K562 (cell line): ENCODE measurements at regions not wholly inside any gene's neighbourhood (a gene's known extent, or its start where the extent isn't known, plus 50 kb on each side); places are given as distances from the start of the nearest gene placed in this dataset.
A peak's percentile ranks its signal among the peaks of the same experiment; 100 is the strongest.

Experiments
- CBFB ChIP-seq: sonication (generic); formaldehyde crosslinking; IDR thresholded peaks from 2 replicates; pipeline ENCODE4 v1.4.0; 2020; ENCODE audit warnings: mild to moderate bottlenecking, missing genetic modification reagents
- CEBPG ChIP-seq, 3 experiments: fragments of 200-800 bp in 1 of 3; sonication (Bioruptor generic) in 1 of 3; sonication (generic) in 1 of 3; formaldehyde crosslinking in 1 of 3; IDR thresholded peaks in 2 of 3; conservative IDR thresholded peaks in 1 of 3; 2 replicates each; pipeline versions ENCODE4 v1.6.1 to v1.8.0; 2016 to 2022; ENCODE audit warnings: missing compliant biosample characterization in 2 of 3, missing genetic modification characterization in 2 of 3, mild to moderate bottlenecking in 1 of 3, missing genetic modification reagents in 1 of 3
- CSDE1 ChIP-seq, 2 experiments: fragments of 450-650 bp; IDR thresholded peaks; 2 replicates each; pipeline ENCODE4 v1.6.1; 2016; ENCODE audit warnings: mild to moderate bottlenecking in 1 of 2
- DDX20 ChIP-seq: fragments of 450-650 bp; IDR thresholded peaks from 2 replicates; pipeline ENCODE4 v1.6.1; 2016; ENCODE audit warnings: missing genetic modification characterization, low read depth, mild to moderate bottlenecking, missing compliant biosample characterization, moderate library complexity
- EHMT2 ChIP-seq: fragments of 450-650 bp; IDR thresholded peaks from 2 replicates; pipeline ENCODE4 v1.6.1; 2018; ENCODE audit warnings: antibody characterized with exemption
- FOXP1 ChIP-seq: sonication (generic); formaldehyde crosslinking; IDR thresholded peaks from 2 replicates; pipeline ENCODE4 v1.8.0; 2022; ENCODE audit warnings: mild to moderate bottlenecking, missing genetic modification reagents
- KAT8 ChIP-seq: fragments of 450-650 bp; IDR thresholded peaks from 2 replicates; pipeline ENCODE4 v1.6.1; 2016; ENCODE audit warnings: low read depth, mild to moderate bottlenecking
- RNF2 ChIP-seq: sonication (generic); IDR thresholded peaks from 2 replicates; pipeline ENCODE4 v1.6.1; 2016
- SRSF1 ChIP-seq: fragments of 200-400 bp; formaldehyde crosslinking; IDR thresholded peaks from 2 replicates; pipeline ENCODE4 v1.6.1; 2017; ENCODE audit warnings: mild to moderate bottlenecking, low read depth, low read length, moderate library complexity
- TAF9B ChIP-seq: fragments of 450-650 bp; IDR thresholded peaks from 2 replicates; pipeline ENCODE4 v1.6.1; 2018; ENCODE audit warnings: mild to moderate bottlenecking; ENCODE audit not compliant: partially characterized antibody
- TBP ChIP-seq: optimal IDR thresholded peaks from 2 replicates; pipeline ENCODE3; 2011; ENCODE audit warnings: low read depth, low read length, improper control_type of control experiment
- ZHX1 ChIP-seq: fragments of 150-350 bp; conservative IDR thresholded peaks from 2 replicates; pipeline ENCODE4 v1.6.1; 2014; ENCODE audit warnings: low read length
- TF ChIP-seq, protein P1 (sequence below): sonication (generic); formaldehyde crosslinking; IDR thresholded peaks from 2 replicates; pipeline ENCODE4 v1.8.1; 2023; ENCODE audit warnings: mild to moderate bottlenecking, missing genetic modification reagents, moderate library complexity
- TF ChIP-seq, protein P2 (sequence below): fragments of 250-450 bp; sonication (Bioruptor Pico); IDR thresholded peaks from 2 replicates; pipeline ENCODE4 v1.4.0; 2020; ENCODE audit warnings: mild to moderate bottlenecking, moderate library complexity, borderline replicate concordance
- TF ChIP-seq, protein P3 (sequence below): sonication (generic); formaldehyde crosslinking; IDR thresholded peaks from 2 replicates; pipeline ENCODE4 v1.8.0; 2022; ENCODE audit warnings: mild to moderate bottlenecking, missing genetic modification reagents

GRCh38 chr1:116825720-116826438 lies 71.6 kb downstream of the CD2 start (continued):
- TF ChIP-seq ZHX1, result no peak
- TF ChIP-seq, protein P1, sequence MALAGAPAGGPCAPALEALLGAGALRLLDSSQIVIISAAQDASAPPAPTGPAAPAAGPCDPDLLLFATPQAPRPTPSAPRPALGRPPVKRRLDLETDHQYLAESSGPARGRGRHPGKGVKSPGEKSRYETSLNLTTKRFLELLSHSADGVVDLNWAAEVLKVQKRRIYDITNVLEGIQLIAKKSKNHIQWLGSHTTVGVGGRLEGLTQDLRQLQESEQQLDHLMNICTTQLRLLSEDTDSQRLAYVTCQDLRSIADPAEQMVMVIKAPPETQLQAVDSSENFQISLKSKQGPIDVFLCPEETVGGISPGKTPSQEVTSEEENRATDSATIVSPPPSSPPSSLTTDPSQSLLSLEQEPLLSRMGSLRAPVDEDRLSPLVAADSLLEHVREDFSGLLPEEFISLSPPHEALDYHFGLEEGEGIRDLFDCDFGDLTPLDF, result no peak
- TF ChIP-seq, protein P2, sequence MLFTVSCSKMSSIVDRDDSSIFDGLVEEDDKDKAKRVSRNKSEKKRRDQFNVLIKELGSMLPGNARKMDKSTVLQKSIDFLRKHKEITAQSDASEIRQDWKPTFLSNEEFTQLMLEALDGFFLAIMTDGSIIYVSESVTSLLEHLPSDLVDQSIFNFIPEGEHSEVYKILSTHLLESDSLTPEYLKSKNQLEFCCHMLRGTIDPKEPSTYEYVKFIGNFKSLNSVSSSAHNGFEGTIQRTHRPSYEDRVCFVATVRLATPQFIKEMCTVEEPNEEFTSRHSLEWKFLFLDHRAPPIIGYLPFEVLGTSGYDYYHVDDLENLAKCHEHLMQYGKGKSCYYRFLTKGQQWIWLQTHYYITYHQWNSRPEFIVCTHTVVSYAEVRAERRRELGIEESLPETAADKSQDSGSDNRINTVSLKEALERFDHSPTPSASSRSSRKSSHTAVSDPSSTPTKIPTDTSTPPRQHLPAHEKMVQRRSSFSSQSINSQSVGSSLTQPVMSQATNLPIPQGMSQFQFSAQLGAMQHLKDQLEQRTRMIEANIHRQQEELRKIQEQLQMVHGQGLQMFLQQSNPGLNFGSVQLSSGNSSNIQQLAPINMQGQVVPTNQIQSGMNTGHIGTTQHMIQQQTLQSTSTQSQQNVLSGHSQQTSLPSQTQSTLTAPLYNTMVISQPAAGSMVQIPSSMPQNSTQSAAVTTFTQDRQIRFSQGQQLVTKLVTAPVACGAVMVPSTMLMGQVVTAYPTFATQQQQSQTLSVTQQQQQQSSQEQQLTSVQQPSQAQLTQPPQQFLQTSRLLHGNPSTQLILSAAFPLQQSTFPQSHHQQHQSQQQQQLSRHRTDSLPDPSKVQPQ, result no peak
- TF ChIP-seq, protein P3, sequence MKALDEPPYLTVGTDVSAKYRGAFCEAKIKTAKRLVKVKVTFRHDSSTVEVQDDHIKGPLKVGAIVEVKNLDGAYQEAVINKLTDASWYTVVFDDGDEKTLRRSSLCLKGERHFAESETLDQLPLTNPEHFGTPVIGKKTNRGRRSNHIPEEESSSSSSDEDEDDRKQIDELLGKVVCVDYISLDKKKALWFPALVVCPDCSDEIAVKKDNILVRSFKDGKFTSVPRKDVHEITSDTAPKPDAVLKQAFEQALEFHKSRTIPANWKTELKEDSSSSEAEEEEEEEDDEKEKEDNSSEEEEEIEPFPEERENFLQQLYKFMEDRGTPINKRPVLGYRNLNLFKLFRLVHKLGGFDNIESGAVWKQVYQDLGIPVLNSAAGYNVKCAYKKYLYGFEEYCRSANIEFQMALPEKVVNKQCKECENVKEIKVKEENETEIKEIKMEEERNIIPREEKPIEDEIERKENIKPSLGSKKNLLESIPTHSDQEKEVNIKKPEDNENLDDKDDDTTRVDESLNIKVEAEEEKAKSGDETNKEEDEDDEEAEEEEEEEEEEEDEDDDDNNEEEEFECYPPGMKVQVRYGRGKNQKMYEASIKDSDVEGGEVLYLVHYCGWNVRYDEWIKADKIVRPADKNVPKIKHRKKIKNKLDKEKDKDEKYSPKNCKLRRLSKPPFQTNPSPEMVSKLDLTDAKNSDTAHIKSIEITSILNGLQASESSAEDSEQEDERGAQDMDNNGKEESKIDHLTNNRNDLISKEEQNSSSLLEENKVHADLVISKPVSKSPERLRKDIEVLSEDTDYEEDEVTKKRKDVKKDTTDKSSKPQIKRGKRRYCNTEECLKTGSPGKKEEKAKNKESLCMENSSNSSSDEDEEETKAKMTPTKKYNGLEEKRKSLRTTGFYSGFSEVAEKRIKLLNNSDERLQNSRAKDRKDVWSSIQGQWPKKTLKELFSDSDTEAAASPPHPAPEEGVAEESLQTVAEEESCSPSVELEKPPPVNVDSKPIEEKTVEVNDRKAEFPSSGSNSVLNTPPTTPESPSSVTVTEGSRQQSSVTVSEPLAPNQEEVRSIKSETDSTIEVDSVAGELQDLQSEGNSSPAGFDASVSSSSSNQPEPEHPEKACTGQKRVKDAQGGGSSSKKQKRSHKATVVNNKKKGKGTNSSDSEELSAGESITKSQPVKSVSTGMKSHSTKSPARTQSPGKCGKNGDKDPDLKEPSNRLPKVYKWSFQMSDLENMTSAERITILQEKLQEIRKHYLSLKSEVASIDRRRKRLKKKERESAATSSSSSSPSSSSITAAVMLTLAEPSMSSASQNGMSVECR (CRISPR knock-in tag), result peak; percentile 40; the same call in 1 of the 2 replicates
- peak; percentile 25; the same call in 1 of the 2 replicates for TF ChIP-seq CBFB (CRISPR knock-in tag)
- TF ChIP-seq SRSF1, result no peak
- no peak for TF ChIP-seq TBP
- 0 out of 2 replicates have a peak, but pooled peaks have one; percentile 73 for TF ChIP-seq RNF2
- no peak for TF ChIP-seq CSDE1 (IDR thresholded peaks at IDR 0.05)
- peak; percentile 28 for TF ChIP-seq EHMT2
- 0 out of 2 replicates have a peak, but pooled peaks have one; percentile 10 for TF ChIP-seq CEBPG (CRISPR knock-in tag; IDR thresholded peaks at IDR 0.05)
- no peak for TF ChIP-seq CEBPG (tag; conservative IDR thresholded peaks at IDR 0.05 in 1 of 2, IDR thresholded peaks at IDR 0.05 in 1 of 2)
- no peak for TF ChIP-seq KAT8
- no peak for TF ChIP-seq DDX20
- peak; percentile 13 for TF ChIP-seq TAF9B
- peak; percentile 60; the same call in 1 of the 2 replicates for TF ChIP-seq FOXP1 (CRISPR knock-in tag)
